Colonic mucosa (tissue), 4 donors: ENCODE measurements at regions not wholly inside any gene's neighbourhood (a gene's known extent, or its start where the extent isn't known, plus 50 kb on each side); places are given as distances from the start of the nearest gene placed in this dataset.

Source experiments
- DNase-seq: peaks from one replicate; pipeline ENCODE4 v3.0.0-alpha.2; 2020
- H3K27ac ChIP-seq: fragments of 200-600 bp; one replicate; pipeline ENCODE4 v1.8.0; 2021
- H3K27me3 ChIP-seq: fragments of 200-600 bp; one replicate; pipeline ENCODE4 v1.8.0; 2021
- H3K36me3 ChIP-seq: fragments of 200-600 bp; one replicate; pipeline ENCODE4 v1.8.0; 2021
- H3K4me1 ChIP-seq: fragments of 200-600 bp; one replicate; pipeline ENCODE4 v1.8.0; 2021; ENCODE audit warnings: mild to moderate bottlenecking
- H3K4me3 ChIP-seq: fragments of 200-600 bp; one replicate; pipeline ENCODE4 v1.8.0; 2021
- H3K9ac ChIP-seq, 2 donors: one replicate each; pipeline ENCODE4 v1.7.0; 2013; ENCODE audit warnings: control low read depth in 2 of 2, low read depth in 2 of 2, low read length in 2 of 2
- H3K9me3 ChIP-seq: fragments of 200-600 bp; one replicate; pipeline ENCODE4 v1.8.0; 2021
- intact Hi-C: fragments of 100-400 bp; cut with DNase I; formaldehyde crosslinking; loops from one replicate; pipeline ENCODE4 v1.14.1; 2022
- TF ChIP-seq, protein P1 (sequence below): fragments of 200-600 bp; IDR thresholded peaks from one replicate; pipeline ENCODE4 v1.8.0; 2022; ENCODE audit warnings: antibody characterized with exemption, mild to moderate bottlenecking
- donor health status: healthy.
- donor health status: DM: no; HTN: no; CAD: no.
- donor health status: DM: no; HTN: no; CAD: no.

DNA sequence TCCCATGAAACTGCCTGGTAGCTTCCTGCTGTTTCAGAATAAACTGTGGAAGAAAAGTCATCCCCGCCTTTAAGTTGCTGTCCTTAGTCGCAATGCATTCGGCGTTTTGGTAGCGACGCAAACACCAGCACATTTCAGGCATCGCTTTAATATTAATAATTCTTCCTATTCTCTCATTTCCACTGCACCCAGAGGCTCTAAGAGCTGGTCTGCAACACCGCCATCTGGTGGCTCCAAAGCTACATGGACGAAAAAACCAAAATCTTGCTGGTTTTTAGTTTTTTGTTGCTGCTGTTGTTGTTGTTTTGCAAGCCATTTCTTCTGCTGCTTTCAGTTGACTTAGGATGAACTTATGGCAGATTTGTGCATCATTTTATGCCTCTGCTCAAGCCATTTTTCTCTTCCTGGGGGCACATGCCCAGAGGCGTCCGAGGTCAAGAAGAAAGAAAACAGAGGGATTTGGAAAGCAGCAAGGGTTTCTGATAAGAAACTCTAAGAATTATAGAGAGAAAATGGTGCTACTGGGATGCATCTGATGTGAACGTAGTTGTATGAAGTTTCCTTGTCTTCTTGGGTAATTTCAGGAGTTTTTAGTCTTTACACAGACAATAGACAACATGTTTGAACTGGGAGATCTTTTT lies 345.4 kb upstream of the KIRREL3 start:
- no peaks in the 10 kb centered on the region for H3K27me3 ChIP-seq
- TF ChIP-seq, protein P1, sequence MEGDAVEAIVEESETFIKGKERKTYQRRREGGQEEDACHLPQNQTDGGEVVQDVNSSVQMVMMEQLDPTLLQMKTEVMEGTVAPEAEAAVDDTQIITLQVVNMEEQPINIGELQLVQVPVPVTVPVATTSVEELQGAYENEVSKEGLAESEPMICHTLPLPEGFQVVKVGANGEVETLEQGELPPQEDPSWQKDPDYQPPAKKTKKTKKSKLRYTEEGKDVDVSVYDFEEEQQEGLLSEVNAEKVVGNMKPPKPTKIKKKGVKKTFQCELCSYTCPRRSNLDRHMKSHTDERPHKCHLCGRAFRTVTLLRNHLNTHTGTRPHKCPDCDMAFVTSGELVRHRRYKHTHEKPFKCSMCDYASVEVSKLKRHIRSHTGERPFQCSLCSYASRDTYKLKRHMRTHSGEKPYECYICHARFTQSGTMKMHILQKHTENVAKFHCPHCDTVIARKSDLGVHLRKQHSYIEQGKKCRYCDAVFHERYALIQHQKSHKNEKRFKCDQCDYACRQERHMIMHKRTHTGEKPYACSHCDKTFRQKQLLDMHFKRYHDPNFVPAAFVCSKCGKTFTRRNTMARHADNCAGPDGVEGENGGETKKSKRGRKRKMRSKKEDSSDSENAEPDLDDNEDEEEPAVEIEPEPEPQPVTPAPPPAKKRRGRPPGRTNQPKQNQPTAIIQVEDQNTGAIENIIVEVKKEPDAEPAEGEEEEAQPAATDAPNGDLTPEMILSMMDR: peak; percentile 41
- H3K9me3 ChIP-seq: no peaks in the 10 kb centered on the region
- H3K4me3 ChIP-seq: no peak overlapping the region
- H3K27ac ChIP-seq: no peak overlapping the region
- H3K9ac ChIP-seq: no peak overlapping the region
- intact Hi-C loops: loop anchor here (10.0 kb wide), 1 partner anchor 901 kb away; no protein-coding TSS in a partner anchor
- H3K4me1 ChIP-seq: no peaks in the 10 kb centered on the region
- no peak for DNase-seq
- no peaks in the 10 kb centered on the region for H3K36me3 ChIP-seq

GRCh38 chr11:127340438-127340837 lies 339.9 kb upstream of the KIRREL3 start:
- no peaks in the 10 kb centered on the region for H3K36me3 ChIP-seq
- intact Hi-C loops: loop anchor here (10.0 kb wide), 1 partner anchor 896 kb away; no protein-coding TSS in a partner anchor
- TF ChIP-seq, protein P1: no peak
- H3K9me3 ChIP-seq: no peaks in the 10 kb centered on the region
- no peak overlapping the region for H3K27ac ChIP-seq
- H3K4me3 ChIP-seq: no peak overlapping the region
- no peak overlapping the region for H3K9ac ChIP-seq
- H3K27me3 ChIP-seq: no peaks in the 10 kb centered on the region
- no peaks in the 10 kb centered on the region for H3K4me1 ChIP-seq
- no peak for DNase-seq

DNA sequence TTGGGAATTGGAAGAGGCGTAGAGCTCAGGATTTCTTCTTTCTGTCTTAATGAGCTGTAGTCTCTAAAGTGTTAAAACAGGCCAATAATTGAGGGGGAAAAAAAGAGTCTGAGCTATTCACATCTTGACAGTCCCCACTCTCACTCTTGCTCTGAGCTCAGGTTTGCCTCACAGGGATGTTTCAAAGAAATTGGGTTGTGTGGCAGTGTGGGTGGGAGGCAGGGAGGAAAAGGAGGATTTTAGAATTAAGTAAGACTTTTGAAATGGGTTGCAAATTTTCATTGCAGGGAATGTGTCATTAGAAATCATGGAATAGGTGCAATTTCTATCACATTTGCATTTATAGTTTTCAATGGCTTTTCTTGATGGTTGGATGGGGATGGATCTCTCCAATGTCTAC lies 338.8 kb upstream of the KIRREL3 start:
- Histone ChIP-seq H3K4me1 (no peaks in the 10 kb centered on the region), H3K9me3 (no peaks in the 10 kb centered on the region), H3K9ac (no peak overlapping the region), H3K27me3 (no peaks in the 10 kb centered on the region), H3K27ac (no peak overlapping the region), H3K36me3 (no peaks in the 10 kb centered on the region), H3K4me3 (no peak overlapping the region)
- intact Hi-C loops: no loop called here
- DNase-seq: no peak
- TF ChIP-seq, protein P1: no peak

DNA sequence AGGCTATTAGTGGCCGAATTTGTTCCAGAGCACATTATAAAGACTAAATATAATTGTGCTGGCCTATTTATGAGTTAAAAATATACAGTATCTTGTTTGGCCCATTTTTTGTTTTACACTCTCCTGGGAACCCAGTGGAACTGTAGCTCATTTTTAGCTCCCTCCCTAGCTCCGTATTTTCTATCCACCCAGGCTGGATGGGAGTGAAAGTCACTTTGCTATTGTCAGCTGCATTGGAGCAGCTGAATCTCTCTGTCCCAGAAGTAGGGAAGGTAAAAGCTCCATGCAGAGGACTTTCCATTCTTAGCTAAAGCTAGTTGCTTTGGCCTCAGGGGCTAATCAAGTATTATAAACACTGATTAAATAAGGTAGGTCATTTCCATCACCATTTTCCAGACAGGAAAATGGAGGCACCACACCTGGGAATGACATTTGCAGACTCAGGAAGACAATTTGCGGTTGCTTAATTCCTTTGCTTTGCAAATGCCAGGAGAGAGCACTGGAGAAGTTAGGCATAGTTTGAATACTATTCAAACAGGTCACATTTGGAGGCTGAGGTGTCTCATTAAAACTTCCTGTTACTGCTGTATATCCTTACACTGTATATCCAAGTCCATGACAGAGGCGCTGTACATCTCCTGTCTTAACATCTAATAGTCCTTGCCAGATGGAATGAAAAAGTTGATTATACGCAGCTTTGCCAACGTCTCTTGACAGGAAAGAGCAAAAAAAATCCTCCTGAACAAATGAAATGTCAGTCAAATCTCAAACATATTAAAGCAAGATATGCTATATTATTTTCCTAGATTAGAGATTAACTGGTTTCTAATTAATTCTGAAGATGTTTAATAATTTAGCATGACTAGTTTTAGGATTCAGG lies 338.1 kb upstream of the KIRREL3 start:
- no peaks in the 10 kb centered on the region for H3K4me1 ChIP-seq
- H3K27ac ChIP-seq: no peak overlapping the region
- TF ChIP-seq, protein P1: no peak
- intact Hi-C loops: no loop called here
- H3K36me3 ChIP-seq: no peaks in the 10 kb centered on the region
- H3K27me3 ChIP-seq: no peaks in the 10 kb centered on the region
- DNase-seq: no peak
- H3K9me3 ChIP-seq: no peaks in the 10 kb centered on the region
- no peak overlapping the region for H3K9ac ChIP-seq
- H3K4me3 ChIP-seq: no peak overlapping the region

DNA sequence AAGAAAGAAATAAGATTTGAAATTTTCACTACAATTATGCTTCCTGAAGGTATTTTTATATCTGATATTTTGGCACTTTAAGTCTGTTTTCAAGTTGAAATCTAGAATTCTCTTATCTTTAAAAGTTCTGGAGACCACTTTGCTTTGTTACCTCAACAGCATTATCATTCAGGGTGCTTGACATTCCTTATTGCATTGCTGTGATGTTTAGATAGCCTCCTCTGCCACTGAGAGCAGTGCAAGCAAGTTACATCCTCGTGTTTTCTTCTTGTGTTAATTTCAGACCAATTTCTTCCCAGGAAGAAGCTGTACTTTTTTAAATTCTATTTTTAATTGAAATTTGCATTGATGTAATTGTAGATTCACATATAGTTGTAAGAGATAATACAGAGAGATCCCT lies 333.9 kb upstream of the KIRREL3 start:
- H3K9me3 ChIP-seq: no peaks in the 10 kb centered on the region
- no peak overlapping the region for H3K9ac ChIP-seq
- no peaks in the 10 kb centered on the region for H3K36me3 ChIP-seq
- H3K27ac ChIP-seq: no peak overlapping the region
- no peaks in the 10 kb centered on the region for H3K4me1 ChIP-seq
- intact Hi-C loops: no loop called here
- DNase-seq: no peak
- TF ChIP-seq, protein P1: no peak
- H3K4me3 ChIP-seq: no peak overlapping the region
- no peaks in the 10 kb centered on the region for H3K27me3 ChIP-seq
